Breast epithelium (tissue), 3 donors: ENCODE measurements at regions not wholly inside any gene's neighbourhood (a gene's known extent, or its start where the extent isn't known, plus 50 kb on each side); places are given as distances from the start of the nearest gene placed in this dataset.

ENCODE experiments used
- POLR2AphosphoS5 ChIP-seq, 3 donors: sonication (generic); formaldehyde crosslinking; IDR thresholded peaks; one replicate each; pipeline ENCODE4 v1.6.1; 2017; ENCODE audit warnings: antibody characterized with exemption in 3 of 3
- TF ChIP-seq, protein P1 (sequence below), 3 donors: fragments of 450-650 bp; IDR thresholded peaks; one replicate each; pipeline ENCODE4 v1.5.1; 2016 to 2017; ENCODE audit warnings: antibody characterized with exemption in 3 of 3, mild to moderate bottlenecking in 3 of 3, moderate library complexity in 3 of 3

DNA sequence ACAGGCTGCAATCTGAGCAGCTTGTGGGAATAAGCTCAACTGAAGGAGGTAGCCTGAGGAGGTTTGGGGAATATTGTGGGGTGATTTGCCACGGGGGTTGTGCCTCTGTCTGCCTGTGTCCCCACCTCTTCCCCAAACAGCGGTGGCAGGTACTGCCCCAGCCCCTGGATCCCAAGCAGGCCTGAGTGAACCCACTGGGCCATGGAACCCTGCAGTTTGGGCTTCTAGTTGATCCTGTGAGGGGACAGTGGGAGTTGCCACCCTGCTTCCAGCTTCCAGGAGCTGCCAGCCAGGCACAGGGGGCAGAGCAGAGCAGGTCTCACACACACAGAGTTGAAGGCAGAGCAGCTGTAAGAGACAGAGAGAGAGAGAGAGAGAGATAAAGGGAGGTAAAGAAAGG, 97.4 kb downstream of the PJA1 start:
- TF ChIP-seq, protein P1, sequence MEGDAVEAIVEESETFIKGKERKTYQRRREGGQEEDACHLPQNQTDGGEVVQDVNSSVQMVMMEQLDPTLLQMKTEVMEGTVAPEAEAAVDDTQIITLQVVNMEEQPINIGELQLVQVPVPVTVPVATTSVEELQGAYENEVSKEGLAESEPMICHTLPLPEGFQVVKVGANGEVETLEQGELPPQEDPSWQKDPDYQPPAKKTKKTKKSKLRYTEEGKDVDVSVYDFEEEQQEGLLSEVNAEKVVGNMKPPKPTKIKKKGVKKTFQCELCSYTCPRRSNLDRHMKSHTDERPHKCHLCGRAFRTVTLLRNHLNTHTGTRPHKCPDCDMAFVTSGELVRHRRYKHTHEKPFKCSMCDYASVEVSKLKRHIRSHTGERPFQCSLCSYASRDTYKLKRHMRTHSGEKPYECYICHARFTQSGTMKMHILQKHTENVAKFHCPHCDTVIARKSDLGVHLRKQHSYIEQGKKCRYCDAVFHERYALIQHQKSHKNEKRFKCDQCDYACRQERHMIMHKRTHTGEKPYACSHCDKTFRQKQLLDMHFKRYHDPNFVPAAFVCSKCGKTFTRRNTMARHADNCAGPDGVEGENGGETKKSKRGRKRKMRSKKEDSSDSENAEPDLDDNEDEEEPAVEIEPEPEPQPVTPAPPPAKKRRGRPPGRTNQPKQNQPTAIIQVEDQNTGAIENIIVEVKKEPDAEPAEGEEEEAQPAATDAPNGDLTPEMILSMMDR (IDR thresholded peaks at IDR 0.05) = no peak
- no peak for TF ChIP-seq POLR2AphosphoS5 (IDR thresholded peaks at IDR 0.05)
